K562 (cell line): ENCODE measurements at regions not wholly inside any gene's neighbourhood (a gene's known extent, or its start where the extent isn't known, plus 50 kb on each side); places are given as distances from the start of the nearest gene placed in this dataset.
A peak's percentile ranks its signal among the peaks of the same experiment; 100 is the strongest.

ENCODE experiments used
- ATAC-seq: fragments of 200-7000 bp; cut with Tn5 transposase; 3 replicates; pipeline ENCODE4 v1.9.1; 2020; ENCODE audit warnings: moderate library complexity
- BruUV-seq: library from RNA; stranded (reverse); fragments of 400-500 nt; replicated peaks from 2 replicates; lab custom pipeline; 2021; lab: Mats Ljungman, UMichigan
- CTCF ChIA-PET: fragments of 300-600 bp; formaldehyde crosslinking; extraction: SDS; loops from one replicate; lab custom pipeline; 2021; ENCODE audit warnings: low intra/inter-chr PET ratio; lab: Yijun Ruan, JAX
- POLR2A ChIA-PET: fragments of 300-600, 350-650 bp; sonication (Branson Sonifier 250); formaldehyde crosslinking; extraction: SDS; loops from one replicate; lab custom pipeline; 2021; ENCODE audit warnings: antibody characterized with exemption, inconsistent platforms; lab: Yijun Ruan, JAX
- DNase-seq, 4 experiments: peaks; one replicate each; pipeline versions ENCODE4 v3.0.0 to v3.0.0-alpha.2; 2011 to 2018; ENCODE audit warnings: low spot score in 3 of 4, mixed read lengths in 3 of 4; ENCODE audit errors: extremely low read depth in 1 of 4
- FAIRE-seq: peaks from 2 replicates; lab custom pipeline; 2011; peaks lifted over from hg19 to GRCh38; lab: Jason Lieb, UNC
- H2AFZ ChIP-seq: 2 replicates; pipeline ENCODE4 v1.6.0; 2011; ENCODE audit warnings: low read depth, low read length, control low read depth, inconsistent platforms
- H3K27ac ChIP-seq: fragments of 200-600 bp; 3 replicates; pipeline ENCODE4 v1.8.0; 2011; ENCODE audit warnings: low read depth, mild to moderate bottlenecking, control low read depth, inconsistent platforms, low read length, moderate library complexity, mixed read lengths; ENCODE audit errors: extremely low read depth
- H3K27me3 ChIP-seq, 2 experiments: fragments of 300-600 bp in 1 of 2; 2 replicates in 1 of 2; 3 replicates in 1 of 2; pipeline versions ENCODE4 v1.6.0 to v1.8.0; 2011; ENCODE audit warnings: inconsistent platforms in 2 of 2, low read length in 2 of 2, mild to moderate bottlenecking in 1 of 2, mixed read lengths in 1 of 2, moderate library complexity in 1 of 2; ENCODE audit not compliant: control insufficient read depth in 2 of 2, insufficient read depth in 2 of 2
- H3K36me3 ChIP-seq: fragments of 300-600 bp; 3 replicates; pipeline ENCODE4 v1.8.0; 2011; ENCODE audit warnings: mild to moderate bottlenecking, low read length, inconsistent platforms; ENCODE audit not compliant: control insufficient read depth, insufficient read depth
- H3K4me1 ChIP-seq, 2 experiments: fragments of 200-600 bp in 1 of 2; replicated peaks in 1 of 2; 2 replicates in 1 of 2; 3 replicates in 1 of 2; pipeline versions ENCODE4 v1.5.1 to v1.8.0; 2011; ENCODE audit warnings: inconsistent platforms in 2 of 2, low read length in 2 of 2, mild to moderate bottlenecking in 1 of 2, mixed read lengths in 1 of 2, moderate library complexity in 1 of 2; ENCODE audit not compliant: control insufficient read depth in 2 of 2, insufficient read depth in 2 of 2
- H3K4me2 ChIP-seq: 2 replicates; pipeline ENCODE4 v1.6.1; 2011; ENCODE audit warnings: low read length, control low read depth, inconsistent platforms, mixed read lengths; ENCODE audit not compliant: insufficient read depth
- H3K4me3 ChIP-seq: fragments of 200-600 bp; sonication (generic), shearing (Covaris generic); 2 replicates; pipeline ENCODE4 v1.5.1; 2016; ENCODE audit warnings: control low read depth, inconsistent platforms
- H3K79me2 ChIP-seq: fragments of 200-600 bp; 3 replicates; pipeline ENCODE4 v1.8.0; 2011; ENCODE audit warnings: low read length, inconsistent platforms; ENCODE audit not compliant: control insufficient read depth, insufficient read depth
- H3K9ac ChIP-seq, 2 experiments: 2 replicates each; pipeline versions ENCODE4 v1.6.0 to v1.6.1; 2011; ENCODE audit warnings: low read depth in 2 of 2, low read length in 2 of 2, control low read depth in 1 of 2, inconsistent platforms in 1 of 2, mild to moderate bottlenecking in 1 of 2, mixed read lengths in 1 of 2; ENCODE audit not compliant: insufficient read depth in 1 of 2
- H3K9me1 ChIP-seq: one replicate; pipeline ENCODE4 v1.6.0; 2011; ENCODE audit warnings: inconsistent platforms, mild to moderate bottlenecking, low read length, moderate library complexity; ENCODE audit not compliant: control insufficient read depth, insufficient read depth
- H3K9me3 ChIP-seq: replicated peaks from 2 replicates; pipeline ENCODE4 v1.5.1; 2011; ENCODE audit warnings: low read depth, low read length, inconsistent platforms; ENCODE audit not compliant: control insufficient read depth, insufficient read depth
- H4K20me1 ChIP-seq: replicated peaks from 2 replicates; pipeline ENCODE4 v1.6.1; 2011; ENCODE audit warnings: low read length, inconsistent platforms, mixed read lengths; ENCODE audit not compliant: control insufficient read depth, insufficient read depth
- CCNT2 ChIP-seq: IDR thresholded peaks from 2 replicates; pipeline ENCODE4 v1.6.1; 2011; ENCODE audit warnings: borderline replicate concordance, low read depth, mild to moderate bottlenecking, moderate library complexity, mixed read lengths, low read length; ENCODE audit not compliant: insufficient read length; ENCODE audit errors: extremely low read depth
- GATAD2A ChIP-seq: fragments of 450-650 bp; IDR thresholded peaks from 2 replicates; pipeline ENCODE4 v1.6.1; 2017
- PPARD ChIP-seq: fragments of 250-450 bp; sonication (Bioruptor Pico); IDR thresholded peaks from 2 replicates; pipeline ENCODE4 v1.8.0; 2022; ENCODE audit warnings: inconsistent platforms, mild to moderate bottlenecking, moderate library complexity
- ZNF24 ChIP-seq: fragments of 450-650 bp; IDR thresholded peaks from 2 replicates; pipeline ENCODE4 v1.6.1; 2016
- WGBS: fragments of 100-300 bp; shearing (Covaris generic); methylation state at CpG from one replicate; pipeline ENCODE4 v1.1.6; 2016; ENCODE audit warnings: low coverage, mixed read lengths; ENCODE audit not compliant: insufficient coverage; ENCODE audit errors: missing lambda C conversion rate; 5-methylcytosine and 5-hydroxymethylcytosine counted together
- in situ Hi-C: fragments of 300-500 bp; cut with MboI; formaldehyde crosslinking; loops from 4 replicates; pipeline ENCODE4 v1.15.0; 2018; ENCODE audit warnings: inconsistent platforms, mixed read lengths
- intact Hi-C: fragments of 100-400 bp; cut with micrococcal nuclease; formaldehyde crosslinking; loops from 2 replicates; pipeline ENCODE4 v1.14.2; 2022

DNA sequence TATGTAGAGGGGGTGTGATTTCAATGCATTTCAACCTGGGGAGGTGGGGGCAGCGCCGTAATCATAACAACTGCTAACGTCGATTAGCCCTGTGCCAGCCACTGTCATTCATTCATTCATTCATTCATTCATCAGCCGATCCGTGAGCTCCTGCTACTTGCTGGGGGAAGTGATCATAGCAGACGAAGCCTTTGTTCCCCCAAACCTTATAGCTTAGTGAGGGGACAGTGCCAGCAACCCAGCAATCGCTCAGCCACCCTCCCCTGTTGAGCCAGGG, 106.5 kb upstream of the GSE1 start:
- no peaks in the 10 kb centered on the region for H3K27me3 ChIP-seq
- peaks cover 0 to 65% of the 10 kb centered on the region in 2 experiments; a peak in 2 of 5 replicates for H3K4me1 ChIP-seq
- no peak overlapping the region for H3K9ac ChIP-seq
- H2AFZ ChIP-seq = no peak overlapping the region
- DNase-seq (no peak), FAIRE-seq (no peak), ATAC-seq (no peak)
- TF ChIP-seq ZNF24 (peak; percentile 91), GATAD2A (no peak)
- H3K36me3 ChIP-seq = peaks cover 9% of the 10 kb centered on the region; the same call in 1 of the 3 replicates
- no peaks in the 10 kb centered on the region for H3K79me2 ChIP-seq
- ChIA-PET CTCF (no interaction called here), POLR2A (interaction anchor here (0.6 to 1.9 kb wide), 2 partner anchors 11 to 61 kb away, joined by 3 to 6 read pairs; no protein-coding TSS in a partner anchor)
- no peak overlapping the region for H3K4me3 ChIP-seq
- WGBS = 84% methylated on average over 8 of the region's 8 CpGs
- H3K4me2 ChIP-seq = no peak overlapping the region
- in situ Hi-C loops (no loop called here), intact Hi-C loops (no loop called here)
- no peaks in the 10 kb centered on the region for H4K20me1 ChIP-seq
- no peaks in the 10 kb centered on the region for H3K9me1 ChIP-seq
- H3K27ac ChIP-seq = no peak overlapping the region
- no peaks in the 10 kb centered on the region for H3K9me3 ChIP-seq
- no TSS peak for BruUV-seq

- in situ Hi-C loops (no loop called here), intact Hi-C loops (no loop called here)
Measured at GRCh38 chr16:85507342-85507741, 105.8 kb upstream of the GSE1 start.

More at GRCh38 chr16:85507342-85507741, 105.8 kb upstream of the GSE1 start:
- H3K4me2 ChIP-seq = no peak overlapping the region
- no peak overlapping the region for H2AFZ ChIP-seq
- WGBS = 70% methylated on average over 7 of the region's 8 CpGs
- ChIA-PET POLR2A (interaction anchor here (0.6 to 0.7 kb wide), 2 partner anchors 9 to 60 kb away, joined by 3 to 4 read pairs; no protein-coding TSS in a partner anchor), CTCF (no interaction called here)
- H4K20me1 ChIP-seq = no peaks in the 10 kb centered on the region
- no peak for ATAC-seq
- DNase-seq = no peak
- H3K9me1 ChIP-seq = no peaks in the 10 kb centered on the region
- H3K27ac ChIP-seq = no peak overlapping the region
- TF ChIP-seq PPARD (CRISPR knock-in tag) = no peak
- no peak for TF ChIP-seq CCNT2
- H3K27me3 ChIP-seq = no peaks in the 10 kb centered on the region
- no TSS peak for BruUV-seq
- no peaks in the 10 kb centered on the region for H3K79me2 ChIP-seq
- H3K36me3 ChIP-seq = peaks cover 9% of the 10 kb centered on the region; the same call in 1 of the 3 replicates
- no peak for FAIRE-seq
- no peak overlapping the region for H3K4me3 ChIP-seq
- peaks cover 0 to 64% of the 10 kb centered on the region in 2 experiments; a peak in 2 of 5 replicates for H3K4me1 ChIP-seq
- H3K9me3 ChIP-seq = no peaks in the 10 kb centered on the region
- peak overlapping the region in 1 of 2 experiments; percentile 37; a peak in 1 of 4 replicates for H3K9ac ChIP-seq
